CD14-positive monocyte (primary cell): ENCODE measurements at regions not wholly inside any gene's neighbourhood (a gene's known extent, or its start where the extent isn't known, plus 50 kb on each side); places are given as distances from the start of the nearest gene placed in this dataset.

Experiments
- DNase-seq, 3 donors: peaks; one replicate each; pipeline ENCODE4 v3.0.0-alpha.2; 2011 to 2022
- H2AFZ ChIP-seq: 2 replicates; pipeline ENCODE4 v1.6.0; 2012; ENCODE audit warnings: mild to moderate bottlenecking, low read depth, low read length, inconsistent platforms; ENCODE audit not compliant: insufficient read depth, poor library complexity, severe bottlenecking
- H3K27ac ChIP-seq, 2 donors: 1 replicate in 1 of 2; 2 replicates in 1 of 2; pipeline ENCODE4 v1.5.1; 2012 to 2013; ENCODE audit warnings: low read length in 2 of 2, control low read depth in 1 of 2, inconsistent platforms in 1 of 2, low read depth in 1 of 2, mild to moderate bottlenecking in 1 of 2
- H3K27me3 ChIP-seq, 2 donors: one replicate each; pipeline versions ENCODE4 v1.6.0 to v1.6.1; 2011 to 2013; ENCODE audit warnings: low read length in 2 of 2; ENCODE audit not compliant: control insufficient read depth in 2 of 2, insufficient read depth in 2 of 2
- H3K36me3 ChIP-seq, 2 donors: replicated peaks in 1 of 2; 1 replicate in 1 of 2; 2 replicates in 1 of 2; pipeline versions ENCODE4 v1.5.1 to v1.6.1; 2012 to 2013; ENCODE audit warnings: low read length in 2 of 2, control low read depth in 1 of 2, inconsistent platforms in 1 of 2, mild to moderate bottlenecking in 1 of 2; ENCODE audit not compliant: insufficient read depth in 2 of 2, control insufficient read depth in 1 of 2
- H3K4me1 ChIP-seq, 2 donors: 1 replicate in 1 of 2; 2 replicates in 1 of 2; pipeline versions ENCODE4 v1.5.1 to v1.6.1; 2012 to 2013; ENCODE audit warnings: low read length in 2 of 2, control low read depth in 1 of 2, inconsistent platforms in 1 of 2, mild to moderate bottlenecking in 1 of 2, moderate library complexity in 1 of 2; ENCODE audit not compliant: insufficient read depth in 2 of 2, control insufficient read depth in 1 of 2
- H3K4me2 ChIP-seq: replicated peaks from 2 replicates; pipeline ENCODE3; 2012; ENCODE audit warnings: low read length, moderate library complexity, mild to moderate bottlenecking; ENCODE audit not compliant: poor library complexity, severe bottlenecking; ENCODE audit errors: extremely low read depth
- H3K4me3 ChIP-seq, 3 experiments: fragments of 200-600 bp in 1 of 3; sonication (generic) in 1 of 3; replicated peaks in 1 of 3; 1 replicate in 2 of 3; 2 replicates in 1 of 3; pipeline ENCODE4 v1.5.1; 2011 to 2013; ENCODE audit warnings: low read length in 3 of 3, mild to moderate bottlenecking in 3 of 3, control low read depth in 2 of 3, low read depth in 2 of 3, inconsistent platforms in 1 of 3, moderate library complexity in 1 of 3
- H3K79me2 ChIP-seq: 2 replicates; pipeline ENCODE4 v1.6.0; 2012; ENCODE audit warnings: mild to moderate bottlenecking, control low read depth, inconsistent platforms, low read length, moderate library complexity; ENCODE audit not compliant: insufficient read depth
- H3K9ac ChIP-seq: 2 replicates; pipeline ENCODE4 v1.6.0; 2017; ENCODE audit warnings: low read length, mild to moderate bottlenecking; ENCODE audit not compliant: insufficient read depth, poor library complexity, severe bottlenecking
- H3K9me3 ChIP-seq, 2 donors: replicated peaks in 1 of 2; 1 replicate in 1 of 2; 2 replicates in 1 of 2; pipeline versions ENCODE4 v1.5.1 to v1.6.1; 2012 to 2013; ENCODE audit warnings: low read length in 2 of 2, control low read depth in 1 of 2; ENCODE audit not compliant: control insufficient read depth in 1 of 2, insufficient read depth in 1 of 2
- H4K20me1 ChIP-seq: 2 replicates; pipeline ENCODE4 v1.6.0; 2012; ENCODE audit warnings: mild to moderate bottlenecking, low read length, control low read depth, moderate library complexity; ENCODE audit not compliant: insufficient read depth
- H3K27ac Mint-ChIP-seq, 7 donors: one replicate each; pipeline ENCODE4 v1.8.0; 2020; ENCODE audit warnings: mild to moderate bottlenecking in 7 of 7, mixed read lengths in 7 of 7, moderate library complexity in 6 of 7, inconsistent platforms in 2 of 7
- H3K27me3 Mint-ChIP-seq, 3 donors: one replicate each; pipeline ENCODE4 v1.8.0; 2021 to 2022; ENCODE audit warnings: low read depth in 3 of 3, mild to moderate bottlenecking in 3 of 3, mixed read lengths in 3 of 3, moderate library complexity in 3 of 3, inconsistent platforms in 1 of 3
- H3K36me3 Mint-ChIP-seq, 2 donors: one replicate each; pipeline ENCODE4 v1.8.0; 2020; ENCODE audit warnings: mixed read lengths in 2 of 2, inconsistent platforms in 1 of 2, mild to moderate bottlenecking in 1 of 2
- H3K4me1 Mint-ChIP-seq: one replicate; pipeline ENCODE4 v1.8.0; 2020; ENCODE audit warnings: mild to moderate bottlenecking, mixed read lengths
- H3K4me3 Mint-ChIP-seq, 2 donors: one replicate each; pipeline ENCODE4 v1.8.0; 2020; ENCODE audit warnings: mild to moderate bottlenecking in 2 of 2, mixed read lengths in 2 of 2, moderate library complexity in 1 of 2
- H3K9me3 Mint-ChIP-seq, 7 donors: one replicate each; pipeline ENCODE4 v1.8.0; 2020 to 2022; ENCODE audit warnings: mixed read lengths in 7 of 7, mild to moderate bottlenecking in 6 of 7, moderate library complexity in 6 of 7, inconsistent platforms in 2 of 7
- WGBS: methylation state at CpG from one replicate; pipeline ENCODE4 v1.1.5; 2013; ENCODE audit warnings: missing lambda C conversion rate; ENCODE audit not compliant: insufficient coverage; 5-methylcytosine and 5-hydroxymethylcytosine counted together
- intact Hi-C, 2 donors: fragments of 100-400 bp; cut with micrococcal nuclease; formaldehyde crosslinking; loops; one replicate each; pipeline versions ENCODE4 v1.15.0 to v1.15.1; 2023
- TF ChIP-seq, protein P1 (sequence below): fragments of 200-600 bp; IDR thresholded peaks from one replicate; pipeline ENCODE4 v1.8.0; 2022; ENCODE audit warnings: antibody characterized with exemption, mild to moderate bottlenecking

DNA sequence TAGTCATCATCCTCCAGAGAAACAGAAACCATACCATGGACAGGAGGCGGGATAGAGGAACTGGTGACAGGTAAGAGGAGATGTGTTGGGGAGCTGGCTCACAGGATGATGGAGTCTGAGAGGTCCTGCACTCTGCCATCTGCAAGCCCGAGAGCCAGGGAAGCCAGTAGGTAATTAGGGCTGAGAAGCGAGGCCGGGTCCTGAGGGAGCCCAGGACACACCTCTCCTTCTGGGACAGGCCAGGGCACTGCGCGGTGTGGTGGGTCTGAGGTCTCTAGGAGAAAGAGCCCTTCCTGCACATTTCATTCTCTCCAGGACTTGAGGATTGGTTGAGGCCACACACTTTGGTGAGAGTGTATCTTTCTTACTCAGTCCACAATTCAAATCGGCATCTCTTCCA is 415.5 kb downstream of the GLRX3 start:
- Mint-ChIP-seq H3K4me3 (no peak overlapping the region), H3K27ac (no peak overlapping the region), H3K27me3 (peaks cover 0 to 12% (median 1%) of the 10 kb centered on the region in 3 donors), H3K4me1 (no peaks in the 10 kb centered on the region), H3K9me3 (peaks cover 0 to 1% (median 0%) of the 10 kb centered on the region in 7 donors), H3K36me3 (no peaks in the 10 kb centered on the region)
- Histone ChIP-seq H3K79me2 (no peaks in the 10 kb centered on the region), H3K4me1 (no peaks in the 10 kb centered on the region), H3K36me3 (no peaks in the 10 kb centered on the region), H3K27me3 (no peaks in the 10 kb centered on the region), H4K20me1 (no peaks in the 10 kb centered on the region), H3K9ac (no peak overlapping the region), H3K27ac (no peak overlapping the region), H3K9me3 (no peaks in the 10 kb centered on the region), H3K4me2 (no peak overlapping the region), H2AFZ (no peak overlapping the region), H3K4me3 (no peak overlapping the region)
- intact Hi-C loops = no loop called here
- TF ChIP-seq, protein P1, sequence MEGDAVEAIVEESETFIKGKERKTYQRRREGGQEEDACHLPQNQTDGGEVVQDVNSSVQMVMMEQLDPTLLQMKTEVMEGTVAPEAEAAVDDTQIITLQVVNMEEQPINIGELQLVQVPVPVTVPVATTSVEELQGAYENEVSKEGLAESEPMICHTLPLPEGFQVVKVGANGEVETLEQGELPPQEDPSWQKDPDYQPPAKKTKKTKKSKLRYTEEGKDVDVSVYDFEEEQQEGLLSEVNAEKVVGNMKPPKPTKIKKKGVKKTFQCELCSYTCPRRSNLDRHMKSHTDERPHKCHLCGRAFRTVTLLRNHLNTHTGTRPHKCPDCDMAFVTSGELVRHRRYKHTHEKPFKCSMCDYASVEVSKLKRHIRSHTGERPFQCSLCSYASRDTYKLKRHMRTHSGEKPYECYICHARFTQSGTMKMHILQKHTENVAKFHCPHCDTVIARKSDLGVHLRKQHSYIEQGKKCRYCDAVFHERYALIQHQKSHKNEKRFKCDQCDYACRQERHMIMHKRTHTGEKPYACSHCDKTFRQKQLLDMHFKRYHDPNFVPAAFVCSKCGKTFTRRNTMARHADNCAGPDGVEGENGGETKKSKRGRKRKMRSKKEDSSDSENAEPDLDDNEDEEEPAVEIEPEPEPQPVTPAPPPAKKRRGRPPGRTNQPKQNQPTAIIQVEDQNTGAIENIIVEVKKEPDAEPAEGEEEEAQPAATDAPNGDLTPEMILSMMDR = no peak
- WGBS = no CpG with 5 or more reads among the region's 7 CpGs
- no peak for DNase-seq

DNA sequence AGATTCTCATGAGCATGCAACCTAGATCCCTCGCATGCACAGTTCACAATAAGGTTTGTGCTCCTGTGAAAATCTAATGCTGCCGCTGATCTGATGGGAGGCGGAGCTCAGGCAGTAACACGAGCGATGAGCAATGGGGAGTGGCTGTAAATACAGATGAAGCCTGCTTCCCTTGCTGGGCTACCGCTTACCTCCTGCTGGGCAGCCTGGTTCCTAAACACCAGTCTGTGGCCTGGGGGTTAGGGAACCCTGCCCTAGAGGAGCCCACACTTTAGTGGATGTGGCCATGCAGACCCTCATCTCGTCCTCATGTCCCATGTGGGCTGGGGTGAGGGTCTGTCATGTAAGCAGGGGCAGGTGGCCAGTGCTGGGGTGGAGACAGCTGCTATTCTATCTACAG is 417.6 kb downstream of the GLRX3 start:
- H3K27me3 Mint-ChIP-seq = peaks cover 1 to 10% (median 1%) of the 10 kb centered on the region in 3 donors
- Histone ChIP-seq H4K20me1 (no peaks in the 10 kb centered on the region), H3K4me1 (no peaks in the 10 kb centered on the region), H3K4me2 (no peak overlapping the region), H3K9me3 (no peaks in the 10 kb centered on the region), H2AFZ (no peak overlapping the region), H3K79me2 (no peaks in the 10 kb centered on the region), H3K4me3 (no peak overlapping the region), H3K27ac (no peak overlapping the region), H3K27me3 (no peaks in the 10 kb centered on the region), H3K36me3 (no peaks in the 10 kb centered on the region), H3K9ac (no peak overlapping the region)
- H3K4me1 Mint-ChIP-seq = no peaks in the 10 kb centered on the region
- intact Hi-C loops = no loop called here
- DNase-seq = no peak
- no peaks in the 10 kb centered on the region for H3K36me3 Mint-ChIP-seq
- peaks cover 0 to 2% (median 0%) of the 10 kb centered on the region in 7 donors for H3K9me3 Mint-ChIP-seq
- WGBS = 84% methylated on average over 6 of the region's 7 CpGs
- TF ChIP-seq, protein P1 = no peak
- no peak overlapping the region for H3K4me3 Mint-ChIP-seq
- H3K27ac Mint-ChIP-seq = no peak overlapping the region
